Left kidney (tissue), 1 donor: ENCODE measurements at regions not wholly inside any gene's neighbourhood (a gene's known extent, or its start where the extent isn't known, plus 50 kb on each side); places are given as distances from the start of the nearest gene placed in this dataset.

ENCODE experiments used
- DNase-seq: peaks from one replicate; pipeline ENCODE4 v3.0.0-alpha.2; 2013

DNA sequence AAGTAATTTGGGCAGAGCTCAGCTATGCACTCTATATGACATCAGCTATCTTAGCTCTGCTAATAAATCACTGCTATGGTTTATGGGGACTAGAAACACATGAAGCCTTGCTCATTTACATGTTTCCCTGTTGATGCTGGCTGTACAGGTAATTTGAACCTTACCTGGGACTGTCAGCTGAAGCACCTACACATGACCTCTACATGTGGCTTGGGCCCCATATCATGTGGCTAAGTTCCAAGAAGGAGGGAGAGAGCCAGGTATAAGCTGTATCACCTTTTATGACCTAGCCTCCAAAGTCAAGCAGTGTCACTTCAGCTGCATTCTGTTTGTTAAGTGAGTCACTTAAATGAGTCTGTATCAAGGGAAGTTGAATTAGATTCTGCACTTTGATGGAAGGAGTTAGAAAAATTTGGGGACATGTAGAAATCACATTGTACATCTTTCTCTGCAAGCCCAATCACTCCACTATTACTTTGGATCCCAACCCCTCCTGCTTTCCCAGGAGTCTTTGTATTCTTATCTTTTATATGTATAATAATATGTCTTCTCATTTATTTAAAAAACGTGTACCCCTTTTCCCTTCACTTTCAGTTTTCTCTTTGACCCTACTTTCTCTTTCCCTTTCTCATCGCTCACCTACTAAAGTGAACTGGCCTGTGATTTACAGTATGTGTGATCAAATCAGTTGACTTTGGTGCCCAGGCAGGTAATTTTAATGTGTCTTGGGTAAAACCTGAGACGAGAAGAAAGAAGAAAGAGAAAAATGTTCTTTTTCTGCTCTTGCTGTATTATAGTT lies 53.4 kb upstream of the PRKACB start:
- no peak for DNase-seq

DNA sequence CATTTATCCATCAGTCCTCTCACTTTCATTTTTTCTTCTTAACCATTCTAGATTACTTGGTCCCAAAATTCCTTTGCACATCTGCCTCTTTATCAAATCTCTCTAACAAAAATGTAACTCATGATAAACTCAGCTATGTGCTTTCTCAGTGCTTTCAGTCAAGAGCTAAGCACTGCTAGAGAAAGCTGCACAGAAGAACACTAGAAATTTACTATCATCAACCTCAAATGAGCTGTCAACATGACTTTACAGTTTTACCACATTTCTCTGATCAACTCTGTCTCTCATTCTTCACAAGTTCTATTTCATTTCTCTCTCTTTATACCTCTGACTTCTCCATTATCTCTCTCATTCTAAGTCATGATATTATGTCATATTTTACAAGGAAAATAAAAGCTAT lies 54.2 kb upstream of the PRKACB start:
- DNase-seq, result no peak

DNA sequence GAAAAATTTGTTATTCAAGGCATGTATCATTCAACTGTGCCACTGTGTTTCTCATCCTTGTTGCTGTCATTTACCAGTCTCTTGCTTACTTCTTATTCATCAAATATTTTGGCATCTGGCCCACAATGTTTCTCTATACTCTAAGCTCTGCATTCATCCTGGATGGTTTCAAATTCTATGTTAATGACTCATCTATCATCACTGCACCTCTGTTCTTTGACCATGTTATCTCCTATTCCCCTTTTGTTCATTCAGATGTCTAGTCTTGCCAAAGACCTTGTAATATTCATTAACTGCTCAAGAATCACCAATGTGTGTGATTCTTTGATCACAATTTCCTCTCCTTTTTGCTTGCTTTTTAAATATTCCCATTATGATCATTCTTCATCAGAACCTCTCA lies 54.6 kb upstream of the PRKACB start:
- DNase-seq, result no peak

DNA sequence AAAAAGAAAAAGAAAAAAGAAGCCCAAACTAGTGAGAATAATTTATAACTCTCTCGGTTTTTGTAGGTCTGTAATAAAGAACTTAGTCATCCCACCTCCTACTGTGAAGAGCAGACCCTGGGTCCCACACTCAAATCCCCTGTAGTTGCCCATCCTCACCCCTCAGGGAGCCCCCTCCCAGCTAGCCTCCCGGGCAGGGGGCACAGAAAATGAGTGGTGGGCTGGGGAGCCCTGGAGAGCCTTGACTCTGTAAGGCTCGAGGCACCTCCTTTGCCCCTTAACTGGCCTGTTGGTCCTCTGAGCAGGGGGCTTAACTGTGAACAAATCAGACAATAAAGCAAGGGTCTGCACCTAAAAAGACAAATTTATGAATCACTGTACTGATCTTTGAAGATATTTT lies 57.5 kb upstream of the PRKACB start:
- DNase-seq, result no peak

DNA sequence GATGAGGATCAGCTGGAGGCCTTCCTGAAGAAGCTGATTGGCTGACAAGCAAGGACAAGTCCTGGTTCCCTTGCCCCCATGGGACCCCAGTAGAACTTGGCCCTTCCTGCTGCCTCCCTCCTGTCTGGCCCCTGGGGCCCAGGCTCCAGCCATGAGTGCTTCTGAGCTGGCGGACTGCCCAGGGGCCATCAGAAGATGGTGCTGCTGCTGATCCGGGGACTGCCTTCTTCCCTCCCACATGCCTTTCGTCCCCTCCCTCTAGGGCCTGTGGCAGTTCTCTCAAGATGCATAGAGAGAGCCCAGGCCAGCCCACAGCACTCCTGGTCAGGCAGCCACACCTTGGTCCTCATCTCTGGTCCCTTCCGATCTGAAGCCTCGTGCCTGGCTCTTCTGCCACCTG lies 57.9 kb upstream of the PRKACB start:
- DNase-seq, result no peak

DNA sequence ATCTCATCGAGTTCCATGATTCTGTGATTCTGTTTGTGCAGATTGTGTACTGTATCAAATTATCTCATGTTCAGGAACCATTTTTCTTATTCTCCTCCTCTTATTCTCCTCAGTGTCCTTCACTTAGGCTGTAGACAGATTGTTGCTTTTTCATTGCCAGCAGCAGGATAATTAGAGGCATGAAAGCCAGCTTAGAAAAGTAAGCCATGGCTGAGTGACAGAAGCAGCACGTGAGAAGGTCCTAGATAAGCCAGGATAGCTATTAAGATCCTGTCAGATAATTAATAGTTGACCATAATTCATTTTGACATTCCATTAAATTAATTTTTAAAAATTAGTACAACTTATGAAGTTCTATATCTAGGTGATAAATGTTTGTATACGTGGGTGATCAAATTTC lies 60.8 kb upstream of the PRKACB start:
- DNase-seq, result no peak

DNA sequence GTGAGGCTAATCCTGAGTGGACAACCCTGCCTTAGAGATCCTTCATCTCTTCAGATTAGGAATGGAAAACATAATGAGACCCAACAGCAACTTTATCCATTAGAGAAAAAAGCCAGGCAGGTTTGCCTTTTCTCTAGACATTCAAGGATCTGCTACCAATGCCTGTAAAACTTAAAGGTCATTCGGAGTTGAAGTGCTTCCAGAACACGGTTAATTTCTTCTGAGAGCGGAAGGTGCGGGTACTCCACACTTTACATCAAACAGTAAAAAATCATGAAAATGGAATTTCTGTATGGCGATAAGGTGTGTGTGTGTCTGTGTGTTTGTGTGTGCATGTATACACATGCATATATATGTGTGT lies 65.2 kb upstream of the PRKACB start:
- DNase-seq, result no peak

DNA sequence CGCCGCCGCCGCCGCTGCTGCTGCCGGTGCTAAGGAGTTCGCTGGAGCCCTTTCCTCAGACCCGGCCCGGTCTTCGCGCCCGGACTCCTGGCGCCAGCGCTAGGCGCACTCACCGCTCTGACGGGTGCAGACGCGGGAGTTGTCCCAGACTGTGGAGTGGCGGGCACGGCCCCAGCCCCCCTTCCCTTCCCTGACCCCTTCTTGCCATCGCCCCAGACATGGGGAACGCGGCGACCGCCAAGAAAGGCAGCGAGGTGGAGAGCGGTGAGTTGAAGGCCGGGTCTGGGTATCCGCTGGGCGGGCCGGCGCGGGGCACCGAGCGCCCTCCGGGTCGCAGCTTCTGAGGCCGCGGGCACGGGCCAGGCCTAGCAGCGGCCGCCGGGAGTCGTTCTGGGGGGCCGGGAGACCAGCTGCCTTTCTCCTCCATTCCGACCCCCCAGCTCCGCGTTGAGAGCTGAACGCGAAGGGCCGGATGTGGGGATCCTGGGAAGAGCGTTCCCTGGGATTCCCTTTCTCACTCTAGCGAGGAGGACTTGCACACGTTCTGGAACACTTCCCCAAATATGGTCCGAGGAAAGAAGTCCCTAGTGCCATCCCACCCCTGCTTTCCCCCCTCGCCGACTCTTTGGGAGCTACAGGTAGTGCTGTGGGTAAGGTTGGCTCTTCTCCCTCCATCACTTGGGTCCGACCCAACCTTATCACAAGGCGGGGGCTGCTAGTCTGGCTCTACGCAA lies 65.8 kb upstream of the PRKACB start:
- peak; percentile 43 for DNase-seq

DNA sequence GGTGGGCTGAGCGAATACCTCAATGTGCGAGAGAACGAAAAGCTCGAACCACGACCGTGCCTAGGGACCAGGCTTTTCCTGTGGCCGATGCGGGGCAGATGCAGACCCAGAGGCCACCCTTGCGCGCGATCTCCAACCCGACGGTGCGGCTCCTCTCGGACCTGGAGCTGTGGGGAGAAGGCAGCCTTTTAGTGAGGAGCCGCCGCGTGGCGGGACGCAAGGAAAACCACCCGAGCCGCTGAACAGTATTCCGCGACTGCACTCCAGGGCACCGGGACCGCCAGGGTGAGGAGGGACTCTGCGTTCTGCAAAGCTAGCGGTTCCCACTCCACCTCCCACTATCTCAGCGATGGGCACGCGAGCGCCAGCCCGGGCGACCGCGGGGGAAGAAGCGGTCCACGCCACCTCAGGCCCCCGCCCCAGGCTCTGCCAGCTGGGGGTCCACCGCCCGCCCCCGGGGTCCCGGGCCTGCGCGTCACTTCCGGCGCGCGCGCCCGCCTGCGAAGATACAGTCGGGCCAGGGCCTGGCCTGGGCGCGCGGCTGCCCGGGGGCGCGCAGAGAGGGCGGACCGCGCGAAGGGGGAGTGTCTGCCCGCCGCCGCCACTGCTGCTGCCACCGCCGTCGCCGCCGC lies 66.5 kb upstream of the PRKACB start:
- DNase-seq, result peak; percentile 87

DNA sequence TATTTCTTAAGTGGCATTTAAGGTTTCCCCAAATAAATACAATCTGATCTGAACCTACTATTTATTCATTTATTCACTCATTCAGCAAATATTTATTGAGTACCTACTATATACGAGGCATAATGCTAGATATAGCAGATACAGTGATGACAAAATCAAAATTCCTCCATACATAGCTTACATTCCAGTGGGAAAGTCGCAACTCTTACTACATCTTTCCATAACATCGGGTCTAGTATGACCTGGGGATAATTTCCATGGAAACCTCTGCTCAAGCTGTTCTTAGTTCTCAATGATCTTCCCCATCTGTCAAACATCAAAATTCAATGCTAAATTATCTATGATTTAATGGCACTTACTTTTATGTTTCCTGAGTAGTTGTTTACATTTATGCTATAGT lies 70.8 kb upstream of the PRKACB start:
- DNase-seq, result no peak

DNA sequence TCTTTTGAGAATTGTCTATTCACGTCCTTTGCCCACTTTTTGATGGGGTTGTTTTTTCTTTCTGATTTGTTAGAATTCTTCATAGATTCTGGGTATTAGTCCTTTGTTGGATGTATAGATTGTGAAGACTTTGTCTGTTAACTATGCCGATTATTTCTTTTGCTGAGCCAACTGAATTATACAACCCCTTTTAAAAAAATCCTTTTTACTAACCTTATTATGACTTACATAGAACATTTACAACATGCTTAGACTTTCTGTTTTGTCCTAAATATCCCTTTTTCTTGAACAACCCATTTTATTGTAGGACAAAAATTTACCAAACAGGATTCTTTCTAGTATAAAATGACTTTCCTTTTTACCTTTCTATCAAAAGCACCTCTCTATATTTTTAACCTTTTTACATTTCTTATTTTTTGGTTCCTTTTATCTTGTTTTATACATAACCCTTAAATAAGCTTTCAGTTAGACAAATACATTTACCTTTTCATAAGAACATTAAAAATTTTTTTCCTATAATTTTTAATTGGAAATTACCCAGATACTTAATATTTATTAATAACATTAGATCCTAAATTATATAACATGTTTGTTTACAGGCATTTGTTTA lies 70.4 kb upstream of the TTLL7 start:
- DNase-seq, result no peak

DNA sequence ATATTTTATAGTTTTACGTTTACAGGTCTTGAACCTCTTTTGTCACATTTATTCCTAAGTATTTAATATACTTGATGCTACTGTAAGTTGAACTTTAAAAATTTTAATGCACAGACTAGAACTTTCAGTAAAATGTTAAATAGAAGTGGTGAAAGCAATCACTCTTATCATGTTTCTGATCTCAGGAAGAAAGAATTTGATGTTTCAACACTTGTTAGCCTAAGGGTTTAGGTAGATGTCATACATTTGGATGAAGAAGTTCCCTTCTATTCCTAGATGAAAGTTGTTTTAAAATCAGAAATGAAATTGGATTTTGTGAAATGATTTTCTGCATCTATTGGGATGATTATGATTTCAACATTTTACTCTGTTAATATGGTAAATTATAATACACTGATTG lies 63.6 kb upstream of the TTLL7 start:
- no peak for DNase-seq

DNA sequence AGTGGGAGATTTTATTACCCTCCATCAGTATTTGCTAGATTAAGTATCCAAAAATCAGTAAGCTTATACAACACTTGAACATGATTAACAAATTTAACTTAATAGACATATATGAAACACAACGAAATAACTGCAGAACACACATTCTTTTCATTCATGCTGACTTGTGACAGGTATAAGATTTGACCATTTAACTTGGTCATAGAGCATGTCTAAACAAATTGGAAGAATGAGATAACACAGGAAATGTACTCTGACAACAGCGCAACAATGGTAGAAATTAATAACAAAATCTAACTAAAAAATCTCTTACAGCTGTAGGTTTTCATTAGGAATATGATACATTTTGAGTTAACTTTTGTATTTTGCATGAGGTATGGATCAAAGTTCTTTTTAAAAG lies 62.4 kb upstream of the TTLL7 start:
- DNase-seq, result no peak

DNA sequence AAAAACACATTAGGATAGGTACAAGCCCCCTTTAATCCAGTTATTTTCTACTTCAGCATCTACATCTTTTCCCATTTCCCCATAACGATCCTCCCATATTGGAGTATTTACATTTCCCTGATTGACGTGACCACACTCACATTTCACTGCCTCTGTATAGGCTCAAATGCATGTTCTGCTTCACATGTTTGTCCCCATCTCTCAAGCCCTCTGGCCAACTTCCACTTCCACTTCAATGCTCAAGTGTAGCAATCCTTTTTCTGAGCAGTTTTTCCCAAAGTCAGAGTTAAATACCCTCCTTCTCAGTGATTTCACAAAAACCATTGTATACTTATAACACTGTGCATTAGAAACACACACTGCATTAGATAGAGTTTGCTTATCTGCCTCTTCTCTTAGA lies 61.8 kb upstream of the TTLL7 start:
- no peak for DNase-seq

DNA sequence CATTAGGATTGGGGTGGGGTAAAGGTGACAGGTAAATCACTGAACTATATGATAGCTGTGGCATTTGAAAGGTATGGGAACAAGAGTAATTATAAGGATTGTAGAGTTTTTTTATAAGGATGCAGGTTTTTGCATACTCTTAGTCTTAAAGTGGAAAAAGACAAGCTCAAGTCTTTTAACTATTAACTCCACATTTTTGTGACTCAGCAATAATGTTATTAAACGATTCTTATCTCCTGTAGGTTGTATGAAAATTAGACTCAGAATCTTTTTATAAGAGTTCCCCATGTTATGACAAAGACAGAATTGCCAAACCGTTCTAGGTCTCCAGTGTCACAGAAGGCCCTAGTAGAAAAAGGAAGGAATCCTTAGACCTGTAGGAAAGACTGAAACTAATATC lies 49.9 kb upstream of the TTLL7 start:
- no peak for DNase-seq
